ENCODE measurements at regions not wholly inside any gene's neighbourhood (a gene's known extent, or its start where the extent isn't known, plus 50 kb on each side); places are given as distances from the start of the nearest gene placed in this dataset.

- H3K27me3 Mint-ChIP-seq (ENCODE audit: insufficient read depth, low read depth, poor library complexity) = no peaks in the 10 kb centered on the region
- Histone ChIP-seq H3F3A (replicated peaks; ENCODE audit: low read depth) (no peaks in the 10 kb centered on the region), H4K20me1 (replicated peaks; ENCODE audit: insufficient read depth) (no peaks in the 10 kb centered on the region), H3K79me2 (replicated peaks; ENCODE audit: insufficient read depth) (no peaks in the 10 kb centered on the region), H3K27ac (ENCODE audit: low read depth) (no peak overlapping the region), H3K4me1 (ENCODE audit: insufficient read depth) (no peaks in the 10 kb centered on the region), H3K4me3 (no peak overlapping the region), H3K4me2 (no peak overlapping the region), H3K9me2 (ENCODE audit: insufficient read depth) (no peaks in the 10 kb centered on the region; the same call in 1 of the 2 replicates), H3K27me3 (ENCODE audit: insufficient read depth) (no peaks in the 10 kb centered on the region), H2AFZ (no peak overlapping the region), H3K36me3 (ENCODE audit: insufficient read depth) (no peaks in the 10 kb centered on the region)
- DNase-seq (ENCODE audit: low spot score) (no peak), ATAC-seq (no peak)
- no peak overlapping the region for H3K27ac Mint-ChIP-seq
- H3K9me3 Mint-ChIP-seq = no peaks in the 10 kb centered on the region
- H3K36me3 Mint-ChIP-seq (ENCODE audit: low read depth) = 0 out of 3 replicates have a peak, but pooled peaks cover 4% of the 10 kb centered on the region
- TF ChIP-seq CREB1 (CRISPR knock-in tag; IDR thresholded peaks at IDR 0.05; ENCODE audit: low read depth) = no peak
- TF ChIP-seq, protein P1, sequence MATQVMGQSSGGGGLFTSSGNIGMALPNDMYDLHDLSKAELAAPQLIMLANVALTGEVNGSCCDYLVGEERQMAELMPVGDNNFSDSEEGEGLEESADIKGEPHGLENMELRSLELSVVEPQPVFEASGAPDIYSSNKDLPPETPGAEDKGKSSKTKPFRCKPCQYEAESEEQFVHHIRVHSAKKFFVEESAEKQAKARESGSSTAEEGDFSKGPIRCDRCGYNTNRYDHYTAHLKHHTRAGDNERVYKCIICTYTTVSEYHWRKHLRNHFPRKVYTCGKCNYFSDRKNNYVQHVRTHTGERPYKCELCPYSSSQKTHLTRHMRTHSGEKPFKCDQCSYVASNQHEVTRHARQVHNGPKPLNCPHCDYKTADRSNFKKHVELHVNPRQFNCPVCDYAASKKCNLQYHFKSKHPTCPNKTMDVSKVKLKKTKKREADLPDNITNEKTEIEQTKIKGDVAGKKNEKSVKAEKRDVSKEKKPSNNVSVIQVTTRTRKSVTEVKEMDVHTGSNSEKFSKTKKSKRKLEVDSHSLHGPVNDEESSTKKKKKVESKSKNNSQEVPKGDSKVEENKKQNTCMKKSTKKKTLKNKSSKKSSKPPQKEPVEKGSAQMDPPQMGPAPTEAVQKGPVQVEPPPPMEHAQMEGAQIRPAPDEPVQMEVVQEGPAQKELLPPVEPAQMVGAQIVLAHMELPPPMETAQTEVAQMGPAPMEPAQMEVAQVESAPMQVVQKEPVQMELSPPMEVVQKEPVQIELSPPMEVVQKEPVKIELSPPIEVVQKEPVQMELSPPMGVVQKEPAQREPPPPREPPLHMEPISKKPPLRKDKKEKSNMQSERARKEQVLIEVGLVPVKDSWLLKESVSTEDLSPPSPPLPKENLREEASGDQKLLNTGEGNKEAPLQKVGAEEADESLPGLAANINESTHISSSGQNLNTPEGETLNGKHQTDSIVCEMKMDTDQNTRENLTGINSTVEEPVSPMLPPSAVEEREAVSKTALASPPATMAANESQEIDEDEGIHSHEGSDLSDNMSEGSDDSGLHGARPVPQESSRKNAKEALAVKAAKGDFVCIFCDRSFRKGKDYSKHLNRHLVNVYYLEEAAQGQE (IDR thresholded peaks at IDR 0.05; ENCODE audit: unreplicated experiment) = no peak
- no peak for TF ChIP-seq EZH2phosphoT487 (IDR thresholded peaks at IDR 0.05; ENCODE audit: unreplicated experiment)
- no peak for TF ChIP-seq POLR2AphosphoS5 (IDR thresholded peaks at IDR 0.05; ENCODE audit: low read depth)
- TF ChIP-seq, protein P2, sequence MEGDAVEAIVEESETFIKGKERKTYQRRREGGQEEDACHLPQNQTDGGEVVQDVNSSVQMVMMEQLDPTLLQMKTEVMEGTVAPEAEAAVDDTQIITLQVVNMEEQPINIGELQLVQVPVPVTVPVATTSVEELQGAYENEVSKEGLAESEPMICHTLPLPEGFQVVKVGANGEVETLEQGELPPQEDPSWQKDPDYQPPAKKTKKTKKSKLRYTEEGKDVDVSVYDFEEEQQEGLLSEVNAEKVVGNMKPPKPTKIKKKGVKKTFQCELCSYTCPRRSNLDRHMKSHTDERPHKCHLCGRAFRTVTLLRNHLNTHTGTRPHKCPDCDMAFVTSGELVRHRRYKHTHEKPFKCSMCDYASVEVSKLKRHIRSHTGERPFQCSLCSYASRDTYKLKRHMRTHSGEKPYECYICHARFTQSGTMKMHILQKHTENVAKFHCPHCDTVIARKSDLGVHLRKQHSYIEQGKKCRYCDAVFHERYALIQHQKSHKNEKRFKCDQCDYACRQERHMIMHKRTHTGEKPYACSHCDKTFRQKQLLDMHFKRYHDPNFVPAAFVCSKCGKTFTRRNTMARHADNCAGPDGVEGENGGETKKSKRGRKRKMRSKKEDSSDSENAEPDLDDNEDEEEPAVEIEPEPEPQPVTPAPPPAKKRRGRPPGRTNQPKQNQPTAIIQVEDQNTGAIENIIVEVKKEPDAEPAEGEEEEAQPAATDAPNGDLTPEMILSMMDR (conservative IDR thresholded peaks at IDR 0.05; ENCODE audit: low read depth in 2 of 2) = no peak
- TF ChIP-seq ETS1 (IDR thresholded peaks at IDR 0.05) = no peak
- TF ChIP-seq EZH2 (IDR thresholded peaks at IDR 0.05; ENCODE audit: low read depth, unreplicated experiment) = no peak
- no peak for TF ChIP-seq ZNF462 (CRISPR knock-in tag; IDR thresholded peaks at IDR 0.05)
- no peak for TF ChIP-seq JUNB (IDR thresholded peaks at IDR 0.05; ENCODE audit: unreplicated experiment)
- TF ChIP-seq STAT1 (IDR thresholded peaks at IDR 0.05; ENCODE audit: unreplicated experiment) = no peak
- TF ChIP-seq ZNF331 (CRISPR knock-in tag; IDR thresholded peaks at IDR 0.05; ENCODE audit: low read depth) = no peak
- no peak for TF ChIP-seq ZNF114 (CRISPR knock-in tag; IDR thresholded peaks at IDR 0.05)
- no peak for TF ChIP-seq NANOG (IDR thresholded peaks at IDR 0.05; ENCODE audit: borderline replicate concordance)
- H3K4me3 Mint-ChIP-seq = no peak overlapping the region
- H3K4me1 Mint-ChIP-seq = peaks cover 3% of the 10 kb centered on the region; the same call in 2 of the 3 replicates
These were observed 1043.8 kb downstream of the PLA2G4A start for GRCh38 chr1:187872550-187872949.

All from GM23338 (cell line).